ENCODE measurements at regions not wholly inside any gene's neighbourhood (a gene's known extent, or its start where the extent isn't known, plus 50 kb on each side); places are given as distances from the start of the nearest gene placed in this dataset.

DNA sequence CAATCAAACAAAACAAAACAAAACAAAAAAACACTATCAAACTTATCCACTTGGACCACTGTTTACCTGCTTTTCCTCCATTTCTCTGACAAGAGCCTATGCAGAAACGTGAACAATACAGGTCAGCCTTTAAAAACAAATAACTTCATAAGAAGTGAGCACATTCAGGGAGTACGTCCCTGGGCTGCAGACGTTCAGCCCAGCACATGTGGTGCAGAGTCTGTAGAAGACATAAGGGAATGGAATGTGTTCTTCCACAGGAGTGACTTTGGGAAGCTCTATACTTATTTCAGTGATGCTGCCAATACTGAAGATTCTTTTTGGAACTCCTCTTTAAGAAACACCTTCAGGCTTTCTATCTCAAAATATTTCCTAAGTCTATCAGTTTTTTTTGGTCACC is 120.6 kb downstream of the SPRY1 start:
- TF ChIP-seq EZH2 (IDR thresholded peaks at IDR 0.05; ENCODE audit: borderline replicate concordance, low read length) = no peak
- TF ChIP-seq, protein P1, sequence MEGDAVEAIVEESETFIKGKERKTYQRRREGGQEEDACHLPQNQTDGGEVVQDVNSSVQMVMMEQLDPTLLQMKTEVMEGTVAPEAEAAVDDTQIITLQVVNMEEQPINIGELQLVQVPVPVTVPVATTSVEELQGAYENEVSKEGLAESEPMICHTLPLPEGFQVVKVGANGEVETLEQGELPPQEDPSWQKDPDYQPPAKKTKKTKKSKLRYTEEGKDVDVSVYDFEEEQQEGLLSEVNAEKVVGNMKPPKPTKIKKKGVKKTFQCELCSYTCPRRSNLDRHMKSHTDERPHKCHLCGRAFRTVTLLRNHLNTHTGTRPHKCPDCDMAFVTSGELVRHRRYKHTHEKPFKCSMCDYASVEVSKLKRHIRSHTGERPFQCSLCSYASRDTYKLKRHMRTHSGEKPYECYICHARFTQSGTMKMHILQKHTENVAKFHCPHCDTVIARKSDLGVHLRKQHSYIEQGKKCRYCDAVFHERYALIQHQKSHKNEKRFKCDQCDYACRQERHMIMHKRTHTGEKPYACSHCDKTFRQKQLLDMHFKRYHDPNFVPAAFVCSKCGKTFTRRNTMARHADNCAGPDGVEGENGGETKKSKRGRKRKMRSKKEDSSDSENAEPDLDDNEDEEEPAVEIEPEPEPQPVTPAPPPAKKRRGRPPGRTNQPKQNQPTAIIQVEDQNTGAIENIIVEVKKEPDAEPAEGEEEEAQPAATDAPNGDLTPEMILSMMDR (IDR thresholded peaks at IDR 0.05; ENCODE audit: low read length) = no peak
